GM18508 (cell line): ENCODE measurements at regions not wholly inside any gene's neighbourhood (a gene's known extent, or its start where the extent isn't known, plus 50 kb on each side); places are given as distances from the start of the nearest gene placed in this dataset.

Experiments used
- ATAC-seq: cut with Tn5 transposase; IDR thresholded peaks from one replicate; pipeline ENCODE4 v1.9.1; 2021; ENCODE audit warnings: moderate number of reproducible peaks; ENCODE audit not compliant: insufficient read depth, unreplicated experiment

DNA sequence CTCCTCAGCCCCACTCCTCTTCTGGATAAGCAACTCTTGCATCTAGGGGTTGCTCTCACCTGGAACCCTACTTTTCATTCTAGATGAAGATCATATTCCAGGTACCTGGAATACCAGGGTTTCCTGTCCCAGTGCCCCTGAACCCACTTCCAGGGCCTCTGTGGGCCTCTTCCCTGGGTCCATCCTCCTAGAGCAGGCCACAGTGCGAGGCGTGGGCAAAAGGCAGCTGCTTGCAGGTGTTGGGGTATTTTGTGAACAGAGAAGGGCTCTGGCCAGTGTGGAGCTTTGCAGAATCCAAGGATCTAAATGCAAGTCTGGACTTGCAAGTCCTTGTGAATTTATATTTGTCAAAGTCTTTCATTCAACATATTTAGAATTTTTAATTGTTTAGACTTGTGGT, 240.4 kb upstream of the POU3F1 start:
- ATAC-seq: no peak

DNA sequence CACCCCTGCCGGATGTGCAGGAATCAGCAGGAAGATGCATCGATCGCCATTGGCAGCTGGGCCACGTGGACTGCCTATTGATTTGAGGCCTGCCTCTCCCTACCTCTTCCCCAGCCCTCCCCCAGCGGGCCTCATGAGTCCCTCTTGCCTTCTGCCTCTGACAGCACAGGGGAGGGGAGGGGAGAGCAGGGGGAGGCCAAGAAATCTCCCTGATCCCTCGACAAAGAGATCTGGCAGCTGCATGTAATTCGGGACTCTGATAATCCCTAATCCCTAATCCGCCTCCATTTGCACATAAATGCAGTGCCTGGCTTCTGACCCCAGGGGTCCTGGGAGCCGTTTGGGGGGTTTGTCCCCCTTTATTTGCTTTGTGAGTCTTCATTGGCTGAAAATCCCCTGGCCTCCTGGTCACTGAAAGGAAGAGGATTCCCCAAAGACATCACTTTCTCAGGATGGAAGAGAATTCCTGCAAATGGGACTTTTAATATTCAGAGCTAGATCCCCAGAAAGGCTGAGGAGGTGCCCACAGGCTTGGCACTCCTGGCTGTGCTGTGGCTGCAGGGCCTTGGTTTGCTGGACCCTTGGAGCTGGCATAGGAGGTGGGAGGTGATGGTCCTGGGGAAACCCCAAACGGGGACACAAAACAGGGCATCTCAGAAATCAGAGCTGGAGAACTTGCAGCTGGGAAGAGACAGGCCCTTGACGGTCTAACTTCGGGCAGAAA, 239.4 kb upstream of the POU3F1 start:
- ATAC-seq: no peak

DNA sequence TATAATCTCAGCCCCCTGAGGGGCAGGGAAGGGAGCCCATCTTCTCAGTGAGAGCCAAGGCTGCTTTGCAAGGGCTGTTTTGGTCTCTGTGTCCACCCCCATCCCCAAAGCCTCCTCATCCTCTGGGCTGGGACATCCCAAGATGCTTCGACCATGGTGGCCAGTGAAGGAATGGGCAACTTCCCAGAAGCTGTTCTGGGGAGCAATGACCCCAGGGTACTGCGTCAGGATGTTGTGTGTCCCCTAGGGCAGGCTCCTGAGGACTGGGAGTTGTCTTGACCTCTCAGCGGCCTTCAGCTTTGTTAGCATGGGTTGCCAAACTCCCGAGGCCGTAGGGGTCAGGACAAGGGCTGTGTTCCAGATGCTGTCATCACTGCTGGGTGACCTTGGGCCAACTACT, 238.4 kb upstream of the POU3F1 start:
- no peak for ATAC-seq

GRCh38 chr1:38283696-38284470, 237.3 kb upstream of the POU3F1 start:
- no peak for ATAC-seq

GRCh38 chr1:38279148-38279547, 232.6 kb upstream of the POU3F1 start:
- ATAC-seq: no peak

DNA sequence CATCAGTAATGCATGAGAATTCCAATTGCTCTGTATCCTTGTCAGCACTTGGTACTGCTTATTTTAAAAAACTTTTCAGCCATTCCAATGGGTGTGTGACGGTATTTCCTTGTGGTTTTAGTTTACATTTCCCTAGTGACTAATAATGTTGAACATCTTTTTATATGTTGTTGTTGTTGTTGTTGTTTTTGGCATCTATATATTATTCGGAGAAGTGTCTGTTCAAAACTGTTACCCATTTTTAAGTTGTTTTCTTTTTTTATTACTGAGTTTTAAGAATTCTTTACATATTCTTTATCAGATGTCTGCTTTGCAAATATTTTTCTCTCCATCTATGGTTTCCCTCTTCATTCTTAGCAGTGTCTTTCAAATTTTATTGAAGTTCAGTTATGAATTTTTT, 231.1 kb upstream of the POU3F1 start:
- ATAC-seq: no peak

- ATAC-seq: no peak
Observed at GRCh38 chr1:38275960-38276359, 229.4 kb upstream of the POU3F1 start.

DNA sequence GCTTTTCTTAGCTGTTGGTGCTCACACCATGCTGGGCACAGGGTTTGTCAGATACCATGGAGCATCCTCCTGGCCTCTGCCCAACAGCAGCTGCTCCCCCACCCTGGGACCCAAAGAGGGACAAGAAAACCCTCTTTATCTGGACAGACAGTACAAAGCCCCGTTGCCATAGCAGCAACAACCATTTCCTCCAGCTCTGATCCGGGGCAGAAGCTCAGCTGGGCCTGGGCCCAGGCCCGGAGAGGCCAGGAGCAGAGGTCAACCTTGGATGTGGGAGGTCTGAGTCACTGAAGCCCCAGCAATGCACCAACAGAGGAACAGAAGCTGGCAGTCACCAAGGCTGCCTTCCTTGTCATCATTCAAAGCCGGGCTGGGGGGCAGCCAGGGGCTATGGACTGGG, 228.4 kb upstream of the POU3F1 start:
- no peak for ATAC-seq

- no peak for ATAC-seq
Observed at GRCh38 chr1:38273196-38273804, 226.7 kb upstream of the POU3F1 start.

DNA sequence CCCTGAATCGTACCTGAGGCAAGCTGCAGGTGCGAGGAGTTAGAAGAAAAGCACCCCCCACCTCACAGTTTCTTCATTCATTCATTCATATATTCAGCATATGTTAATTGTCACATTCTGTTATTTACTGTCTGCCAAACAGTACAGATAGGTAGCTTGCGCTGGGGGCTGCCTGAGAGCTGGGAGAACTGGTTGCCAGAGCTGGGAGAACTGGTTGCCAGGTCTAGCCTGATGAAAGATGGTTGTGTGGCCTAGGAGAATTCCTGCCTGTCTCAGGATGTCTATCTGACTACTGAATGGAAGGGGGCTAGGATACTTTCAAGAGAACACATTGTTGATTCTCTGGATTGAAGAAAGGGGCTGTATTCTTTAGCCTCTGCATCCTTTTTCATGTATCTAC, 225.9 kb upstream of the POU3F1 start:
- no peak for ATAC-seq

GRCh38 chr1:38270849-38271633, 224.4 kb upstream of the POU3F1 start:
- ATAC-seq: no peak

DNA sequence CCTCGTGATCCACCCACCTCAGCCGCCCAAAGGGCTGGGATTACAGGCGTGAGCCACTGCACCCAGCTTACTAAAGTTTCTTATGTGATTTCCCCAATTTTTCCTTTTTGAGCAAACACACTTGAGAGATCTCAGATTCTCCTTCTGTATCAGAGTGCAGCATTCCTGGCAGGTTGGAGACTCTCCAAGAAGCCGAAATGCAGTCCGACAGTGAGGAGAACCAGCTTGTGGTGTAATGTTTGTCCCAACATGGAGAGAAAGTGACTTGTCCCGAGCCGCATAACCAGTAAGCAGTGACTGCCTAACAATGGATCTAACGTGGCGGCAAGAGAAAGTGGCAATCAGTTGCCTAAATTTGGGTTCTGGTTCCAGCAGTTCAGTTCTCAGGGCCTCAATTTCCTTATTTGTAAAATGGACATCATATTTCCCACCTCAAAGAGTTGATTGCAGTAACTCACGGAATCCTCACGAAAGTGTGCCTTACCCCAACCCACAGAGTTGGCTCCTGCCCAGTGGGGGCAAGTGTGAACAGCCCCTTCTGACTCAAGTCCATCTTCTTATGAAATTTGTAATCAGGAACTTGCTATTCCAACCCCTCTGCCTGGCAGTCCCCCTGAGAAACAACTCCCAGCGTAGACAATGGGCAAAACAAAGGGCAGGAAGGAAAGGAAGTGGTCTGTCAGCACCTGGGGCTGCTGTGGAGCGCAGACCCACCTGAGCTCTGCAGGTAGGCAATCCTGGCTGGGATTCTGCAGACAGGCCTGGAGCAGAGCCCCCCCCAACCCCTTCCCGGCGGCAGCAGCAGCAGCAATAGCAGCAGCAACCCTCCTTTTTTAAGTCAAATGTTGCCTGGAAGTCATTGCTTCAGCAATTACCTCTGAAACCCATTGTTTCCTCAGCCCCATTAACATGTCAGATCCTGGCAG, 223.6 kb upstream of the POU3F1 start:
- ATAC-seq: no peak

- no peak for ATAC-seq
Observed at GRCh38 chr1:38268226-38268625, 221.6 kb upstream of the POU3F1 start.

- no peak for ATAC-seq
Observed at GRCh38 chr1:38267037-38268036, 220.7 kb upstream of the POU3F1 start.

GRCh38 chr1:38266197-38266520, 219.6 kb upstream of the POU3F1 start:
- ATAC-seq: no peak

GRCh38 chr1:38265293-38266196, 219.0 kb upstream of the POU3F1 start:
- ATAC-seq: no peak

DNA sequence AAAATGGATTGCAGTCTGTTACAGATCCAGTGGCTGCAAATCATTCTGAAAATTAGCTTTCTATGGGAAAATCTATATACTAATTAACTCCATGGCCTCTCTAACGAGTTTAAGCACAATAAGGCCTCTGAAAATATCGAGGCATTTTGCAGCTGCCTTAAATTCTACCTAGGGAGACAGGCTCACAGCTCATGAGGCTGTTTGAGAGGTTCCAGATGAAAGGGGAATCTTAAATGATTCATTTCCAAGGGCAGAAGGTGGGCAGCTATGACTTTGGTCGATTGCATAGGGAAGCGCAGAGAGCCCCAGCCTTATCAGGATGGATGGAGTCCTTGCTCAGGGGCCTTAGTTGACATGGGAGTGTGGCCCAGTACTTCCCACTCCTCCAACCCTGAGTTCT, 216.8 kb upstream of the POU3F1 start:
- no peak for ATAC-seq

DNA sequence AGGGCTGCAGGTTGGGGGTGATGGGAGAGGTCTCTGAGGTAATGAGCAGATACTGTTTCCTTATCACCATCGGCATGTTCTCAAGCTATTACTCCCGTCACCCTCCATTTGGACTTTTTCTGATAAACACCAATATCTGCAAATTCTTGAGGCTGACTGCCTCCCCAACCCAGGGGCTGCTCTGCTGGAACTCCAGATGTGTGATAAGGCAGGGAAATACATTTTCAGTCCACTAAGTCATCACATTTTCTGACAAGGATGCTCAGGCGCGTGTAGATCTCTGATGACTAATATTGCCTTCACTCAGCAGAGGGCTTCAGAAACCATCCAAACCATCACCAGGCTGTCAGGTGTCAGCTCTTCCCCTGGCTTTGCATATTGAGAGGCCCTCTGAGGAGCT, 215.0 kb upstream of the POU3F1 start:
- ATAC-seq: no peak
